ENCODE measurements at regions not wholly inside any gene's neighbourhood (a gene's known extent, or its start where the extent isn't known, plus 50 kb on each side); places are given as distances from the start of the nearest gene placed in this dataset.

- DNase-seq (ENCODE audit: low read depth): no peak
- H3K4me3 ChIP-seq (ENCODE audit: low read depth, low read length): no peak overlapping the region
- in situ Hi-C loops (cut with HindIII; ENCODE audit: low sequenced_read_pairs): no loop called here
- TF ChIP-seq CTCF (IDR thresholded peaks at IDR 0.05; ENCODE audit: low read depth, low read length, missing control alignments): no peak
Measured at GRCh38 chr16:65944361-65944760, 422.1 kb upstream of the CDH5 start.

- no peak for TF ChIP-seq CTCF (IDR thresholded peaks at IDR 0.05; ENCODE audit: low read depth, low read length, missing control alignments)
- no peak for DNase-seq (ENCODE audit: low read depth)
- H3K4me3 ChIP-seq (ENCODE audit: low read depth, low read length): no peak overlapping the region
- in situ Hi-C loops (cut with HindIII; ENCODE audit: low sequenced_read_pairs): no loop called here
Measured at GRCh38 chr16:65940711-65941110, 425.8 kb upstream of the CDH5 start.

- TF ChIP-seq CTCF (IDR thresholded peaks at IDR 0.05; ENCODE audit: low read depth, low read length, missing control alignments): no peak
- DNase-seq (ENCODE audit: low read depth): no peak
- in situ Hi-C loops (cut with HindIII; ENCODE audit: low sequenced_read_pairs): no loop called here
- no peak overlapping the region for H3K4me3 ChIP-seq (ENCODE audit: low read depth, low read length)
Measured at GRCh38 chr16:65938083-65938482, 428.4 kb upstream of the CDH5 start.

GRCh38 chr16:65937455-65937854 lies 429.0 kb upstream of the CDH5 start:
- in situ Hi-C loops (cut with HindIII; ENCODE audit: low sequenced_read_pairs): no loop called here
- no peak overlapping the region for H3K4me3 ChIP-seq (ENCODE audit: low read depth, low read length)
- TF ChIP-seq CTCF (IDR thresholded peaks at IDR 0.05; ENCODE audit: low read depth, low read length, missing control alignments): no peak
- no peak for DNase-seq (ENCODE audit: low read depth)

GRCh38 chr16:65936096-65936495 lies 430.4 kb upstream of the CDH5 start:
- DNase-seq (ENCODE audit: low read depth): no peak
- in situ Hi-C loops (cut with HindIII; ENCODE audit: low sequenced_read_pairs): no loop called here

GRCh38 chr16:65934443-65934842 lies 432.0 kb upstream of the CDH5 start:
- no peak for TF ChIP-seq CTCF (IDR thresholded peaks at IDR 0.05; ENCODE audit: low read depth, low read length, missing control alignments)
- DNase-seq (ENCODE audit: low read depth): no peak
- no peak overlapping the region for H3K4me3 ChIP-seq (ENCODE audit: low read depth, low read length)
- in situ Hi-C loops (cut with HindIII; ENCODE audit: low sequenced_read_pairs): no loop called here

More at GRCh38 chr16:65936096-65936495, 430.4 kb upstream of the CDH5 start:
- no peak overlapping the region for H3K4me3 ChIP-seq (ENCODE audit: low read depth, low read length)
- TF ChIP-seq CTCF (IDR thresholded peaks at IDR 0.05; ENCODE audit: low read depth, low read length, missing control alignments): no peak

GRCh38 chr16:65933703-65934102 lies 432.8 kb upstream of the CDH5 start:
- in situ Hi-C loops (cut with HindIII; ENCODE audit: low sequenced_read_pairs): no loop called here
- no peak for TF ChIP-seq CTCF (IDR thresholded peaks at IDR 0.05; ENCODE audit: low read depth, low read length, missing control alignments)
- DNase-seq (ENCODE audit: low read depth): no peak
- no peak overlapping the region for H3K4me3 ChIP-seq (ENCODE audit: low read depth, low read length)

All from astrocyte of the cerebellum (primary cell).